PFSK-1 (cell line): ENCODE measurements at regions not wholly inside any gene's neighbourhood (a gene's known extent, or its start where the extent isn't known, plus 50 kb on each side); places are given as distances from the start of the nearest gene placed in this dataset.

Experiments used
- POLR2AphosphoS5 ChIP-seq: IDR thresholded peaks from 2 replicates; pipeline ENCODE4 v1.6.1; 2012; ENCODE audit warnings: low read depth, mild to moderate bottlenecking, control low read depth, low read length, moderate library complexity
- SIN3A ChIP-seq: IDR thresholded peaks from 2 replicates; pipeline ENCODE4 v1.6.1; 2012; ENCODE audit warnings: mild to moderate bottlenecking, low read length, moderate library complexity, borderline replicate concordance; ENCODE audit not compliant: insufficient read depth

GRCh38 chr12:91482231-91482630, 299.6 kb upstream of the DCN start:
- TF ChIP-seq POLR2AphosphoS5 (no peak), SIN3A (no peak)
